CD14-positive monocyte (primary cell): ENCODE measurements at regions not wholly inside any gene's neighbourhood (a gene's known extent, or its start where the extent isn't known, plus 50 kb on each side); places are given as distances from the start of the nearest gene placed in this dataset.

Experiments
- DNase-seq, 3 donors: peaks; one replicate each; pipeline ENCODE4 v3.0.0-alpha.2; 2011 to 2022
- H2AFZ ChIP-seq: 2 replicates; pipeline ENCODE4 v1.6.0; 2012; ENCODE audit warnings: mild to moderate bottlenecking, low read depth, low read length, inconsistent platforms; ENCODE audit not compliant: insufficient read depth, poor library complexity, severe bottlenecking
- H3K27ac ChIP-seq, 2 donors: 1 replicate in 1 of 2; 2 replicates in 1 of 2; pipeline ENCODE4 v1.5.1; 2012 to 2013; ENCODE audit warnings: low read length in 2 of 2, control low read depth in 1 of 2, inconsistent platforms in 1 of 2, low read depth in 1 of 2, mild to moderate bottlenecking in 1 of 2
- H3K27me3 ChIP-seq, 2 donors: one replicate each; pipeline versions ENCODE4 v1.6.0 to v1.6.1; 2011 to 2013; ENCODE audit warnings: low read length in 2 of 2; ENCODE audit not compliant: control insufficient read depth in 2 of 2, insufficient read depth in 2 of 2
- H3K36me3 ChIP-seq, 2 donors: replicated peaks in 1 of 2; 1 replicate in 1 of 2; 2 replicates in 1 of 2; pipeline versions ENCODE4 v1.5.1 to v1.6.1; 2012 to 2013; ENCODE audit warnings: low read length in 2 of 2, control low read depth in 1 of 2, inconsistent platforms in 1 of 2, mild to moderate bottlenecking in 1 of 2; ENCODE audit not compliant: insufficient read depth in 2 of 2, control insufficient read depth in 1 of 2
- H3K4me1 ChIP-seq, 2 donors: 1 replicate in 1 of 2; 2 replicates in 1 of 2; pipeline versions ENCODE4 v1.5.1 to v1.6.1; 2012 to 2013; ENCODE audit warnings: low read length in 2 of 2, control low read depth in 1 of 2, inconsistent platforms in 1 of 2, mild to moderate bottlenecking in 1 of 2, moderate library complexity in 1 of 2; ENCODE audit not compliant: insufficient read depth in 2 of 2, control insufficient read depth in 1 of 2
- H3K4me2 ChIP-seq: replicated peaks from 2 replicates; pipeline ENCODE3; 2012; ENCODE audit warnings: low read length, moderate library complexity, mild to moderate bottlenecking; ENCODE audit not compliant: poor library complexity, severe bottlenecking; ENCODE audit errors: extremely low read depth
- H3K4me3 ChIP-seq, 3 experiments: fragments of 200-600 bp in 1 of 3; sonication (generic) in 1 of 3; replicated peaks in 1 of 3; 1 replicate in 2 of 3; 2 replicates in 1 of 3; pipeline ENCODE4 v1.5.1; 2011 to 2013; ENCODE audit warnings: low read length in 3 of 3, mild to moderate bottlenecking in 3 of 3, control low read depth in 2 of 3, low read depth in 2 of 3, inconsistent platforms in 1 of 3, moderate library complexity in 1 of 3
- H3K79me2 ChIP-seq: 2 replicates; pipeline ENCODE4 v1.6.0; 2012; ENCODE audit warnings: mild to moderate bottlenecking, control low read depth, inconsistent platforms, low read length, moderate library complexity; ENCODE audit not compliant: insufficient read depth
- H3K9ac ChIP-seq: 2 replicates; pipeline ENCODE4 v1.6.0; 2017; ENCODE audit warnings: low read length, mild to moderate bottlenecking; ENCODE audit not compliant: insufficient read depth, poor library complexity, severe bottlenecking
- H3K9me3 ChIP-seq, 2 donors: replicated peaks in 1 of 2; 1 replicate in 1 of 2; 2 replicates in 1 of 2; pipeline versions ENCODE4 v1.5.1 to v1.6.1; 2012 to 2013; ENCODE audit warnings: low read length in 2 of 2, control low read depth in 1 of 2; ENCODE audit not compliant: control insufficient read depth in 1 of 2, insufficient read depth in 1 of 2
- H4K20me1 ChIP-seq: 2 replicates; pipeline ENCODE4 v1.6.0; 2012; ENCODE audit warnings: mild to moderate bottlenecking, low read length, control low read depth, moderate library complexity; ENCODE audit not compliant: insufficient read depth
- H3K27ac Mint-ChIP-seq, 7 donors: one replicate each; pipeline ENCODE4 v1.8.0; 2020; ENCODE audit warnings: mild to moderate bottlenecking in 7 of 7, mixed read lengths in 7 of 7, moderate library complexity in 6 of 7, inconsistent platforms in 2 of 7
- H3K27me3 Mint-ChIP-seq, 3 donors: one replicate each; pipeline ENCODE4 v1.8.0; 2021 to 2022; ENCODE audit warnings: low read depth in 3 of 3, mild to moderate bottlenecking in 3 of 3, mixed read lengths in 3 of 3, moderate library complexity in 3 of 3, inconsistent platforms in 1 of 3
- H3K36me3 Mint-ChIP-seq, 2 donors: one replicate each; pipeline ENCODE4 v1.8.0; 2020; ENCODE audit warnings: mixed read lengths in 2 of 2, inconsistent platforms in 1 of 2, mild to moderate bottlenecking in 1 of 2
- H3K4me1 Mint-ChIP-seq: one replicate; pipeline ENCODE4 v1.8.0; 2020; ENCODE audit warnings: mild to moderate bottlenecking, mixed read lengths
- H3K4me3 Mint-ChIP-seq, 2 donors: one replicate each; pipeline ENCODE4 v1.8.0; 2020; ENCODE audit warnings: mild to moderate bottlenecking in 2 of 2, mixed read lengths in 2 of 2, moderate library complexity in 1 of 2
- H3K9me3 Mint-ChIP-seq, 7 donors: one replicate each; pipeline ENCODE4 v1.8.0; 2020 to 2022; ENCODE audit warnings: mixed read lengths in 7 of 7, mild to moderate bottlenecking in 6 of 7, moderate library complexity in 6 of 7, inconsistent platforms in 2 of 7
- CTCF ChIP-seq: fragments of 200-600 bp; IDR thresholded peaks from one replicate; pipeline ENCODE4 v1.8.0; 2022; ENCODE audit warnings: antibody characterized with exemption, mild to moderate bottlenecking
- WGBS: methylation state at CpG from one replicate; pipeline ENCODE4 v1.1.5; 2013; ENCODE audit warnings: missing lambda C conversion rate; ENCODE audit not compliant: insufficient coverage; 5-methylcytosine and 5-hydroxymethylcytosine counted together
- intact Hi-C, 2 donors: fragments of 100-400 bp; cut with micrococcal nuclease; formaldehyde crosslinking; loops; one replicate each; pipeline versions ENCODE4 v1.15.0 to v1.15.1; 2023

GRCh38 chr9:102273952-102274351, 535.5 kb upstream of the GRIN3A start:
- Histone ChIP-seq H3K27me3 (no peaks in the 10 kb centered on the region), H2AFZ (no peak overlapping the region), H3K79me2 (no peaks in the 10 kb centered on the region), H3K4me2 (no peak overlapping the region), H3K27ac (no peak overlapping the region), H3K36me3 (no peaks in the 10 kb centered on the region), H3K9me3 (peaks cover 0 to 3% of the 10 kb centered on the region in 2 donors), H4K20me1 (no peaks in the 10 kb centered on the region), H3K4me1 (no peaks in the 10 kb centered on the region), H3K9ac (no peak overlapping the region), H3K4me3 (no peak overlapping the region)
- peaks cover 0 to 3% (median 0%) of the 10 kb centered on the region in 3 donors for H3K27me3 Mint-ChIP-seq
- H3K4me1 Mint-ChIP-seq = no peaks in the 10 kb centered on the region
- TF ChIP-seq CTCF = no peak
- no peak for DNase-seq
- no peaks in the 10 kb centered on the region for H3K36me3 Mint-ChIP-seq
- H3K9me3 Mint-ChIP-seq = peaks cover 0 to 10% (median 4%) of the 10 kb centered on the region in 7 donors
- no peak overlapping the region for H3K27ac Mint-ChIP-seq
- WGBS = no CpG with 5 or more reads among the region's 2 CpGs
- no peak overlapping the region for H3K4me3 Mint-ChIP-seq
- intact Hi-C loops = no loop called here

- H3K27me3 Mint-ChIP-seq = no peaks in the 10 kb centered on the region
- WGBS = 100% methylated on average over 1 of the region's 3 CpGs
Observed at GRCh38 chr9:102253099-102253498, 514.7 kb upstream of the GRIN3A start.

More at GRCh38 chr9:102253099-102253498, 514.7 kb upstream of the GRIN3A start:
- Mint-ChIP-seq H3K4me3 (no peak overlapping the region), H3K4me1 (no peaks in the 10 kb centered on the region), H3K36me3 (no peaks in the 10 kb centered on the region), H3K9me3 (peaks cover 0 to 11% (median 2%) of the 10 kb centered on the region in 7 donors), H3K27ac (no peak overlapping the region)
- DNase-seq = no peak
- Histone ChIP-seq H3K9me3 (peaks cover 0 to 3% of the 10 kb centered on the region in 2 donors), H2AFZ (no peak overlapping the region), H3K9ac (no peak overlapping the region), H4K20me1 (no peaks in the 10 kb centered on the region), H3K27ac (no peak overlapping the region), H3K79me2 (no peaks in the 10 kb centered on the region), H3K4me2 (no peak overlapping the region), H3K4me1 (no peaks in the 10 kb centered on the region), H3K4me3 (no peak overlapping the region), H3K27me3 (no peaks in the 10 kb centered on the region), H3K36me3 (no peaks in the 10 kb centered on the region)
- no peak for TF ChIP-seq CTCF
- intact Hi-C loops = no loop called here
